ENCODE measurements at regions not wholly inside any gene's neighbourhood (a gene's known extent, or its start where the extent isn't known, plus 50 kb on each side); places are given as distances from the start of the nearest gene placed in this dataset.

DNA sequence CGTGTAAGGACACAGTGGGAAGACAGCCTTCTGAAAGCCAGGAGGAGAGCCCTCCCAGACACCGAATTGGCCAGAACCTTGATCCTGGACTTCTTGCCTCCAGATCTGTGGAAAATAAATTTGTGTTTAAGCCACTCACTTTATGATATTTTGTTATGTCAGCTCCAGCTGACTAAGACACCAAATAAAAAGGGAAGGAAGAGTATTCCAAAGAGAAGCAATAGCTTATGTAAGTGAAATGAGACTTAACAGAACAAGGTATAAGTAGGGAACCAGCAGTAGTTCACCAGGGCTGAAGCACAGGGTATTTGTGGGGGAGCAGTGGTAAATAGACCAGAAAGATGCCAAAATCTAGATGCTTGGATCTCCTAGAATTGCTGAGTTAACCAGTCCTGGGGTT, 94.2 kb upstream of the WLS start:
- TF ChIP-seq EZH2 (IDR thresholded peaks at IDR 0.05; ENCODE audit: borderline replicate concordance, low read depth, low read length, poor library complexity, severe bottlenecking): no peak
- TF ChIP-seq CTCF (conservative IDR thresholded peaks at IDR 0.05; ENCODE audit: low read depth, low read length): no peak

Data from A673 (cell line).